ENCODE measurements at regions not wholly inside any gene's neighbourhood (a gene's known extent, or its start where the extent isn't known, plus 50 kb on each side); places are given as distances from the start of the nearest gene placed in this dataset.
"Not testable (repeated sequence)": the region's sequence is repeated elsewhere in the genome, so short reads cannot be mapped to it uniquely, and the experiment has no call there.

- peaks cover 1 to 16% (median 11%) of the 10 kb centered on the region in 7 donors for H3K9me3 Mint-ChIP-seq
- DNase-seq = no peak
- H3K4me3 Mint-ChIP-seq = no peak overlapping the region
- peaks cover 0 to 6% (median 0%) of the 10 kb centered on the region in 3 donors for H3K27me3 Mint-ChIP-seq
- no peaks in the 10 kb centered on the region for H3K4me1 Mint-ChIP-seq
- H3K36me3 Mint-ChIP-seq = no peaks in the 10 kb centered on the region
- H3K27ac Mint-ChIP-seq = no peak overlapping the region
- ATAC-seq (ENCODE audit: low read depth in 2 of 2) = no peak
These were observed 320.0 kb downstream of the LRATD1 start for GRCh38 chr2:14952400-14952963.

- Mint-ChIP-seq H3K4me3 (no peak overlapping the region), H3K9me3 (peaks cover 5 to 24% (median 9%) of the 10 kb centered on the region in 7 donors), H3K4me1 (no peaks in the 10 kb centered on the region), H3K27me3 (peaks cover 0 to 5% (median 0%) of the 10 kb centered on the region in 3 donors), H3K36me3 (no peaks in the 10 kb centered on the region), H3K27ac (no peak overlapping the region)
- DNase-seq (no peak), ATAC-seq (ENCODE audit: low read depth in 2 of 2) (no peak)
These were observed 328.3 kb downstream of the LRATD1 start for GRCh38 chr2:14960686-14961324.

GRCh38 chr2:14967729-14968128 is 335.2 kb downstream of the LRATD1 start:
- DNase-seq = no peak
- Mint-ChIP-seq H3K27ac (peak overlapping the region in 1 of 6 donors; percentile 14), H3K4me1 (no peaks in the 10 kb centered on the region), H3K4me3 (no peak overlapping the region), H3K9me3 (peaks cover 0 to 7% (median 2%) of the 10 kb centered on the region in 7 donors), H3K27me3 (no peaks in the 10 kb centered on the region), H3K36me3 (no peaks in the 10 kb centered on the region)
- ATAC-seq (ENCODE audit: low read depth in 2 of 2) = no peak

GRCh38 chr2:14975381-14975780 is 342.9 kb downstream of the LRATD1 start:
- Mint-ChIP-seq H3K27me3 (no peaks in the 10 kb centered on the region), H3K4me3 (no peak overlapping the region), H3K4me1 (no peaks in the 10 kb centered on the region), H3K9me3 (peaks cover 0 to 7% (median 3%) of the 10 kb centered on the region in 7 donors), H3K27ac (no peak overlapping the region), H3K36me3 (no peaks in the 10 kb centered on the region)
- no peak for DNase-seq
- ATAC-seq (ENCODE audit: low read depth in 2 of 2) = no peak

GRCh38 chr2:14977021-14977420 is 344.5 kb downstream of the LRATD1 start:
- ATAC-seq (ENCODE audit: low read depth in 2 of 2) = no peak
- Mint-ChIP-seq H3K27me3 (no peaks in the 10 kb centered on the region), H3K36me3 (no peaks in the 10 kb centered on the region), H3K9me3 (peaks cover 0 to 4% (median 0%) of the 10 kb centered on the region in 7 donors), H3K4me1 (no peaks in the 10 kb centered on the region), H3K4me3 (no peak overlapping the region), H3K27ac (no peak overlapping the region)
- DNase-seq = no peak

- no peaks in the 10 kb centered on the region for H3K36me3 Mint-ChIP-seq
- ATAC-seq (ENCODE audit: low read depth in 2 of 2) (no peak), DNase-seq (no peak)
- no peak overlapping the region for H3K27ac Mint-ChIP-seq
- peaks cover 0 to 1% (median 0%) of the 10 kb centered on the region in 7 donors for H3K9me3 Mint-ChIP-seq
- H3K4me3 Mint-ChIP-seq = no peak overlapping the region
- H3K4me1 Mint-ChIP-seq = no peaks in the 10 kb centered on the region
- no peaks in the 10 kb centered on the region for H3K27me3 Mint-ChIP-seq
These were observed 346.3 kb downstream of the LRATD1 start for GRCh38 chr2:14978845-14979244.

- Mint-ChIP-seq H3K27me3 (peaks cover 0 to 6% (median 0%) of the 10 kb centered on the region in 3 donors), H3K4me3 (no peak overlapping the region), H3K36me3 (no peaks in the 10 kb centered on the region), H3K4me1 (no peaks in the 10 kb centered on the region), H3K9me3 (peaks cover 0 to 4% (median 0%) of the 10 kb centered on the region in 7 donors), H3K27ac (no peak overlapping the region)
- ATAC-seq (ENCODE audit: low read depth in 2 of 2) = no peak
- DNase-seq = no peak
These were observed 350.3 kb downstream of the LRATD1 start for GRCh38 chr2:14982790-14983189.

GRCh38 chr2:14988600-14988999 is 356.1 kb downstream of the LRATD1 start:
- H3K27ac Mint-ChIP-seq = no peak overlapping the region
- H3K27me3 Mint-ChIP-seq = peaks cover 0 to 6% (median 0%) of the 10 kb centered on the region in 3 donors
- no peak for ATAC-seq (ENCODE audit: low read depth in 2 of 2)
- no peaks in the 10 kb centered on the region for H3K36me3 Mint-ChIP-seq
- no peaks in the 10 kb centered on the region for H3K4me1 Mint-ChIP-seq
- no peak for DNase-seq
- H3K9me3 Mint-ChIP-seq = peaks cover 0 to 6% (median 2%) of the 10 kb centered on the region in 7 donors
- H3K4me3 Mint-ChIP-seq = no peak overlapping the region

- Mint-ChIP-seq H3K36me3 (no peaks in the 10 kb centered on the region), H3K9me3 (peaks cover 0 to 10% (median 2%) of the 10 kb centered on the region in 7 donors), H3K27me3 (no peaks in the 10 kb centered on the region), H3K27ac (no peak overlapping the region), H3K4me3 (no peak overlapping the region), H3K4me1 (no peaks in the 10 kb centered on the region)
- DNase-seq = no peak
- ATAC-seq (ENCODE audit: low read depth in 2 of 2) = no peak
These were observed 359.2 kb downstream of the LRATD1 start for GRCh38 chr2:14991723-14992122.

GRCh38 chr2:14994721-14995120 is 362.2 kb downstream of the LRATD1 start:
- Mint-ChIP-seq H3K4me1 (no peaks in the 10 kb centered on the region), H3K27me3 (peaks cover 0 to 5% (median 0%) of the 10 kb centered on the region in 3 donors), H3K36me3 (no peaks in the 10 kb centered on the region), H3K4me3 (no peak overlapping the region), H3K9me3 (peaks cover 0 to 10% (median 1%) of the 10 kb centered on the region in 7 donors), H3K27ac (no peak overlapping the region)
- no peak for ATAC-seq (ENCODE audit: low read depth in 2 of 2)
- DNase-seq = no peak

- Mint-ChIP-seq H3K9me3 (peaks cover 0 to 5% (median 1%) of the 10 kb centered on the region in 7 donors), H3K36me3 (no peaks in the 10 kb centered on the region), H3K27me3 (peaks cover 0 to 5% (median 0%) of the 10 kb centered on the region in 3 donors), H3K27ac (no peak overlapping the region), H3K4me1 (no peaks in the 10 kb centered on the region), H3K4me3 (no peak overlapping the region)
- ATAC-seq (ENCODE audit: low read depth in 2 of 2) (no peak), DNase-seq (no peak)
These were observed 364.0 kb downstream of the LRATD1 start for GRCh38 chr2:14996351-14997014.

- Mint-ChIP-seq H3K36me3 (no peaks in the 10 kb centered on the region), H3K27ac (no peak overlapping the region), H3K9me3 (peaks cover 0 to 5% (median 1%) of the 10 kb centered on the region in 7 donors), H3K27me3 (peaks cover 0 to 5% (median 0%) of the 10 kb centered on the region in 3 donors), H3K4me3 (no peak overlapping the region), H3K4me1 (no peaks in the 10 kb centered on the region)
- DNase-seq (no peak), ATAC-seq (ENCODE audit: low read depth in 2 of 2) (no peak)
These were observed 366.0 kb downstream of the LRATD1 start for GRCh38 chr2:14998546-14998945.

- H3K9me3 Mint-ChIP-seq = peaks cover 0 to 5% (median 1%) of the 10 kb centered on the region in 7 donors
- H3K36me3 Mint-ChIP-seq = no peaks in the 10 kb centered on the region
- DNase-seq (no peak), ATAC-seq (ENCODE audit: low read depth in 2 of 2) (no peak)
- H3K27me3 Mint-ChIP-seq = peaks cover 0 to 5% (median 0%) of the 10 kb centered on the region in 3 donors
- H3K27ac Mint-ChIP-seq = no peak overlapping the region
- no peaks in the 10 kb centered on the region for H3K4me1 Mint-ChIP-seq
- H3K4me3 Mint-ChIP-seq = no peak overlapping the region
These were observed 366.7 kb downstream of the LRATD1 start for GRCh38 chr2:14999114-14999661.

- not testable (repeated sequence) for ATAC-seq (ENCODE audit: low read depth in 2 of 2); DNase-seq; H3K36me3 Mint-ChIP-seq; H3K4me3 Mint-ChIP-seq; H3K27me3 Mint-ChIP-seq; H3K4me1 Mint-ChIP-seq; H3K27ac Mint-ChIP-seq; H3K9me3 Mint-ChIP-seq
These were observed 370.0 kb downstream of the LRATD1 start for GRCh38 chr2:15002519-15002918.
